T follicular helper cell (primary cell): ENCODE measurements at regions not wholly inside any gene's neighbourhood (a gene's known extent, or its start where the extent isn't known, plus 50 kb on each side); places are given as distances from the start of the nearest gene placed in this dataset.
A peak's percentile ranks its signal among the peaks of the same experiment; 100 is the strongest.
"Not testable (repeated sequence)": the region's sequence is repeated elsewhere in the genome, so short reads cannot be mapped to it uniquely, and the experiment has no call there.

Experiments used
- DNase-seq: peaks from one replicate; pipeline ENCODE4 v3.0.0-alpha.2; 2020; ENCODE audit warnings: low read depth

GRCh38 chr1:221257548-221257947 lies 378.3 kb downstream of the HLX start:
- not testable (repeated sequence) for DNase-seq

GRCh38 chr1:221262677-221263076 lies 383.4 kb downstream of the HLX start:
- not testable (repeated sequence) for DNase-seq

- DNase-seq: peak; percentile 15
Measured at GRCh38 chr1:221263831-221264767, 384.9 kb downstream of the HLX start.

GRCh38 chr1:221264848-221265247 lies 385.6 kb downstream of the HLX start:
- DNase-seq: no peak

- no peak for DNase-seq
Measured at GRCh38 chr1:221268295-221268694, 389.1 kb downstream of the HLX start.

- DNase-seq: no peak
Measured at GRCh38 chr1:221271701-221272100, 392.5 kb downstream of the HLX start.

- DNase-seq: no peak
Measured at GRCh38 chr1:221272940-221273339, 393.7 kb downstream of the HLX start.

- DNase-seq: no peak
Measured at GRCh38 chr1:221274373-221274772, 395.1 kb downstream of the HLX start.

- no peak for DNase-seq
Measured at GRCh38 chr1:221276896-221277409, 397.7 kb downstream of the HLX start.

GRCh38 chr1:221279146-221279545 lies 399.9 kb downstream of the HLX start:
- DNase-seq: no peak

GRCh38 chr1:221283532-221283931 lies 404.3 kb downstream of the HLX start:
- no peak for DNase-seq

GRCh38 chr1:221284028-221284427 lies 404.8 kb downstream of the HLX start:
- no peak for DNase-seq

- DNase-seq: not testable (repeated sequence)
Measured at GRCh38 chr1:221284991-221285390, 405.7 kb downstream of the HLX start.

- DNase-seq: not testable (repeated sequence)
Measured at GRCh38 chr1:221285458-221286210, 406.4 kb downstream of the HLX start.

- no peak for DNase-seq
Measured at GRCh38 chr1:221286399-221286798, 407.2 kb downstream of the HLX start.

GRCh38 chr1:221289103-221289502 lies 409.9 kb downstream of the HLX start:
- DNase-seq: no peak

GRCh38 chr1:221290669-221291068 lies 411.4 kb downstream of the HLX start:
- DNase-seq: no peak

- DNase-seq: no peak
Measured at GRCh38 chr1:221291113-221291512, 411.9 kb downstream of the HLX start.

- no peak for DNase-seq
Measured at GRCh38 chr1:221292652-221293051, 413.4 kb downstream of the HLX start.

- no peak for DNase-seq
Measured at GRCh38 chr1:221294242-221294641, 415.0 kb downstream of the HLX start.

- no peak for DNase-seq
Measured at GRCh38 chr1:221302357-221302756, 423.1 kb downstream of the HLX start.

GRCh38 chr1:221302810-221303209 lies 423.6 kb downstream of the HLX start:
- DNase-seq: no peak

GRCh38 chr1:221303623-221304022 lies 424.4 kb downstream of the HLX start:
- DNase-seq: no peak
